Rectal smooth muscle tissue (tissue), 1 donor: ENCODE measurements at regions not wholly inside any gene's neighbourhood (a gene's known extent, or its start where the extent isn't known, plus 50 kb on each side); places are given as distances from the start of the nearest gene placed in this dataset.

Experiments used
- H3K27ac ChIP-seq: one replicate; pipeline ENCODE4 v1.7.0; 2013; ENCODE audit warnings: low read depth, low read length, inconsistent platforms
- H3K27me3 ChIP-seq: one replicate; pipeline ENCODE4 v1.7.0; 2013; ENCODE audit warnings: low read length; ENCODE audit not compliant: control insufficient read depth, insufficient read depth
- H3K36me3 ChIP-seq: one replicate; pipeline ENCODE4 v1.7.0; 2013; ENCODE audit warnings: low read length; ENCODE audit not compliant: control insufficient read depth, insufficient read depth
- H3K4me1 ChIP-seq: one replicate; pipeline ENCODE4 v1.7.0; 2013; ENCODE audit warnings: low read length; ENCODE audit not compliant: control insufficient read depth, insufficient read depth
- H3K4me3 ChIP-seq: one replicate; pipeline ENCODE4 v1.7.0; 2013; ENCODE audit warnings: low read length
- H3K9ac ChIP-seq: one replicate; pipeline ENCODE4 v1.7.0; 2013; ENCODE audit warnings: low read length

DNA sequence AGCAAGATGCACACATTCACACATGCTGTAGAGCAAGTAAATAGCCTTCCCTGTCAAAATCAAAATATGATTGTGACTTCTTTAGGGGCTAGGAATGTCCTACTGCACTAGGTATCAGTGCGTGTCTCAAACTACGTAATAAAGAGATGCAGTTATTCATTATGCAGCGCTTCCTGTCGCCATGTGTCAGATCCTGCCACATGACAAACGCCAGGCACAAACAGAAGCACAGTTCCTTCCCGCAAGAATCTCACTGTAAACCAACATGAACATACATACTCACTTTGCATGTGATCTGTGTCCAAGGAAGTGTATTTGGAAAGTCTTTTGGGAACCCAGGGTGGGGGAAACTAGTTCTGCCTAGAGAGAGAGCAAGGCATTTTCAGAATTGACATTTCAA is 599.9 kb downstream of the RNF144A start:
- no peak overlapping the region for H3K4me3 ChIP-seq
- no peaks in the 10 kb centered on the region for H3K27me3 ChIP-seq
- peaks cover 3% of the 10 kb centered on the region for H3K4me1 ChIP-seq
- H3K9ac ChIP-seq = no peak overlapping the region
- H3K27ac ChIP-seq = no peak overlapping the region
- no peaks in the 10 kb centered on the region for H3K36me3 ChIP-seq

DNA sequence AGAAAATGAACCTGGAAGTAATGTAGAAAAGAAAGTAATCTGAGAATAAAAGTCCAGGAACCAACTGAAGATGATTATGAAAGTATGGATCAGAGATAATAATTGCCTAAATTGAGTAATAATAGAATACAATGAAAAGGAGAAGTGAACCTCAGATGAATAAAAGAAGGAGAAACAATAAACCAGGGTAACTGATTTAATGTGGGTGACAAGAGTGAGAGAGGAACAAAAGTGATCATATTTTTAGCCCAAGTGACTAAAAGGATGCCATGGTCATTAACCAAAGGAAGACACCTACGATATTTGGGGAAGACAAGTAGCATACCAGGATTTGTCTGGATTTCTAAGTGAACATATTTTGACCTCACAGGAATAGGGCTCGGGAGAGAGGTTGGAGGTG is 600.6 kb downstream of the RNF144A start:
- Histone ChIP-seq H3K4me1 (peaks cover 3% of the 10 kb centered on the region), H3K27me3 (no peaks in the 10 kb centered on the region), H3K4me3 (no peak overlapping the region), H3K36me3 (no peaks in the 10 kb centered on the region), H3K9ac (no peak overlapping the region), H3K27ac (no peak overlapping the region)

DNA sequence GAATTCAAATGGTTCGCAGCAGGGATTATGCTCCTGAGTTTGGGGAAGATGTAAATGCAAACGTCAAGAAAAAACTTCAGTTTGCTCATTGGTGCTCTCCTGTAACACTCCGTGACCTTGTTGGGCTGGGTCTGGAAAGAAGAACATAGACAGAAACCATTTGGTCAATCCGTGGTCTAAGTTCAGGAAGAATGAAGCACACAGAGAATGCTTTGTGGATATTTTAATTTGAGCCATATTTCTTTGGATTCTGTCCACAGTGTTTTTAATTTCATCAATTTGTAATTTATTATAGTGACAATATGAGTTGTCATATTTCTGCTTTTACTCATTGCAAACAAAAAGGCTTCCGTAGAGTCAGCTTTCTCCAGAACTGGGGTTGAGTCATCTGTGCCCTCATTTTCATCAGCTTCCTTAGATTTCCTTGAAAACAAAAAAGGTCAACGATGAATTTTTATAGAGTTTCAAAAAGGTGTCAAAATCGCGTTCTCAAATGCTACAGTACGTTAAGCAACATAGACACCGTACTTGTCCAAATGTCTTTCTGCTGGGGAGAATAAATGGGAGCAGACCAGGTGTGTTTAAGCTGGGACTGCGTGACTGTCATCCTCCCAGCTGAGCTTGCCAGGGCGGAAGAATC is 606.4 kb downstream of the RNF144A start:
- Histone ChIP-seq H3K27me3 (no peaks in the 10 kb centered on the region), H3K9ac (no peak overlapping the region), H3K27ac (no peak overlapping the region), H3K36me3 (no peaks in the 10 kb centered on the region), H3K4me1 (no peaks in the 10 kb centered on the region), H3K4me3 (no peak overlapping the region)

DNA sequence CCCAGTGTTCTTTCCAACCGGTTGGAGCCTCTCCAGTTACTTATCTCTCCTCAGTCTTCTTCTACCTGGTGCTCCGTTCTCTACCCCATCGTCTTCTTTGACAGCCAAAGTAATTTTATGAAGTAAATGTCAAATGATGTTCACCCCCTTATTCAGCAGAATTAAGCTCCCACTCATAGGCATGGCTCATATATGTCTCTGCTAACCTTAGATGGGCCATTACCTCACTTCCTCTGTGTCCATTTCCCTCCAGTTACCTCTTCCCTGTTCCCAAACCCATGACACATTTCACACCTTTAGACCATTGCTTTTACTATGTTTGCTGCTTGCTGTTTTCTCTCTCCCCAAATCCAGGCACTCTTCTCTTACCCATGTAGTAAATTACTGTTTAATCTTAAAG is 607.0 kb downstream of the RNF144A start:
- no peak overlapping the region for H3K4me3 ChIP-seq
- no peak overlapping the region for H3K9ac ChIP-seq
- no peak overlapping the region for H3K27ac ChIP-seq
- H3K27me3 ChIP-seq = no peaks in the 10 kb centered on the region
- H3K4me1 ChIP-seq = no peaks in the 10 kb centered on the region
- no peaks in the 10 kb centered on the region for H3K36me3 ChIP-seq

DNA sequence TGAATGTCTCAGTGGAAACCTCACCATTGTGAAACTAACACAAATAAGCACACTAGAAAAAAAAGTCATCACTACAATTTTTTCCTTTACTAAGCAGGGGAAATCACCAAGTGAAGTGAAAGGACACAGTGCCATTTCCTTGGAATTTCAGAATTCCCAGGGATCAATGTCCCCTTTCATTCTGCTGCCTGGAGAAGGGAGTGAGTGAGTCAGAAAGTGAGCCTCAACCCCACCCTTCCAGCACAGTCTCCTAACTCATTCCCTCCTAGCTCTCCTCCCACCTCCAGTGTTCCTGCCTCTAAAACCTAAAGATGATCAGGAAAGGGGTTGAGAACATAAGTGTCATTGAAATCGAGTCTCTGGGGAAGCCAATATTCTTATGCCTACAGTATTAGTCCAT is 608.5 kb downstream of the RNF144A start:
- Histone ChIP-seq H3K4me3 (no peak overlapping the region), H3K27ac (no peak overlapping the region), H3K4me1 (no peaks in the 10 kb centered on the region), H3K36me3 (no peaks in the 10 kb centered on the region), H3K9ac (no peak overlapping the region), H3K27me3 (no peaks in the 10 kb centered on the region)

DNA sequence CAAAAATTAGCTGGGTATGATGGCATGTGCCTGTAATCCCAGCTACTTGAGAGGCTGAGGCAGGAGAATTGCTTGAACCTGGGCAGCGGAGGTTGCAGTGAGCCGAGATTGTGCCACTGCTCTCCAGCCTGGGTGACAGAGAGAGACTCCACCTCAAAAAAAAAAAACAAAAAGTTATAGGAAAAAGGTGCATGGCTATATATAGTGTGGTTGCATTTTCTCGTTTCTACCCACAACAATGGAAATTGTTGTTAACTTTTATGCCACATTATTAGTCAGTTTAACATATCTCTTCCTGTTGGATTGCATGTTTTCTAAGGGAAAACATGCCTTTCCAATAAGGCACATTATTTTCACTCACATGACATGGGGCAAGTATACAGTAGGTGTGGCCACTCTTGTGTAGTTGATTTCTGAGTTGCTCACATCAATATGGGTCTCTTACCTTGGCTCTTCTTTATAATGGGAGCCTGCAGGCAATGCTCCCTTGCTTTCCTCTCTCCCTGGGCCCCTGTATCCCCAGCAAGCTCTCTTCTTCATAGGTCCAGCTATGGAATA is 610.0 kb downstream of the RNF144A start:
- Histone ChIP-seq H3K36me3 (no peaks in the 10 kb centered on the region), H3K4me1 (no peaks in the 10 kb centered on the region), H3K27me3 (no peaks in the 10 kb centered on the region), H3K27ac (no peak overlapping the region), H3K4me3 (no peak overlapping the region), H3K9ac (no peak overlapping the region)

DNA sequence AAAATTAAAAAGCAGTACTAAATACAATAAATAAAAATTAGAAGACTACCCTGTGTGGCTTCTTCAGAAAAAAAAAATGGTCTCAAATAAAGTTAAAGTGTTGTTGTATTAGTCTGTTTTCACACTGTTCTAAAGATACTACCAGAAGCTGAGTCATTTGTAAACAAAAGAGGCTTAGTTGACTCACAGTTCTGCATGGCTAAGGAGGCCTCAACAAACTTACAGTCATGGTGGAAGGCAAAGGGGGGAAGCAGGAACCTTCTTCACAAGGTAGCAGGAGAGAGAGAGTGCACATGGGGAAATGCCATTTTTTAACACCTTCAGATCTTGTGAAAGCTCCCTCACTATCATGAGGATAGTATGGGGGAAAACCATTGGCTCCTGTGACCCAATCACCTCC is 612.8 kb downstream of the RNF144A start:
- Histone ChIP-seq H3K4me1 (no peaks in the 10 kb centered on the region), H3K27ac (no peak overlapping the region), H3K36me3 (no peaks in the 10 kb centered on the region), H3K4me3 (no peak overlapping the region), H3K27me3 (no peaks in the 10 kb centered on the region), H3K9ac (no peak overlapping the region)

DNA sequence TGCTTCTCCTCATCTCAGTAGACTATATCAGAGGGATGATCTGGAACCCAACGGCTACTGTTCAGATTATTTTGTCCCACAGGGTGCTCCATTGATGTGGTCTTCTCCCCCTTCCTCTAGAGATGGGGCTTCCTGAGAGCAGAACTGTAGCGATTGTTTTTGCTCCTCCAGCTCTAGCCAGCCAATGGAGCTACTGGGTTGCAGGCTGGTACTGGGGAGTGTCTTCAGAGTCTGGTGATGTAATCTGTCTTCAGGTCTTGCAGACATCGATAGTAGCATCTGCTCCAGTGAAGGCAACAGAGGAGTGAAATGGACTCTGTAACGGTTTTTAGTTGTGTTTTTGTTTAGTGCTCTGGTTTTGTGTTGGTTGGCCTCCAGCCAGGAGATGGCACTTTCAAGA is 621.9 kb downstream of the RNF144A start:
- H3K4me3 ChIP-seq = no peak overlapping the region
- no peaks in the 10 kb centered on the region for H3K4me1 ChIP-seq
- no peaks in the 10 kb centered on the region for H3K27me3 ChIP-seq
- H3K36me3 ChIP-seq = no peaks in the 10 kb centered on the region
- no peak overlapping the region for H3K9ac ChIP-seq
- H3K27ac ChIP-seq = no peak overlapping the region

DNA sequence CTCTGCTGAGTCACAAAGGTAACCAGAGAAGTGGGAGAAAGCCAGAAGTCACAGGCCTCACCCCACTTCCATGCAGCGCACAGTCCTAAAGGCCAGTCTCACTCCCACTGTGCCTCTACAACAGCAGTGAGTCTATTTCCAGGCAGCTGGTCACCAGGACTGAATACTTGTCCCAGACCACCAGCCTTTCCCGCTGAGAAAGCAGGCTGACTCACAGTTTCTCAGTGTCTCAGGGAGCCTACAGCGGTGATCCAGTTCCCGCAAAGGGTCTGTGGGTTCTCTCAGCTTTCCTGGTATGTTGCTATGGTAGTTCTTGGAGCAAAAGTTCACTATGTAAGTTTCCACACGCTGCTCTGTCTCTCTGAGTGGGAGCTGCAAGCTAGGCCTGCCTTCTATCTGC is 622.5 kb downstream of the RNF144A start:
- no peaks in the 10 kb centered on the region for H3K4me1 ChIP-seq
- H3K4me3 ChIP-seq = no peak overlapping the region
- no peaks in the 10 kb centered on the region for H3K36me3 ChIP-seq
- H3K9ac ChIP-seq = no peak overlapping the region
- no peaks in the 10 kb centered on the region for H3K27me3 ChIP-seq
- H3K27ac ChIP-seq = no peak overlapping the region

DNA sequence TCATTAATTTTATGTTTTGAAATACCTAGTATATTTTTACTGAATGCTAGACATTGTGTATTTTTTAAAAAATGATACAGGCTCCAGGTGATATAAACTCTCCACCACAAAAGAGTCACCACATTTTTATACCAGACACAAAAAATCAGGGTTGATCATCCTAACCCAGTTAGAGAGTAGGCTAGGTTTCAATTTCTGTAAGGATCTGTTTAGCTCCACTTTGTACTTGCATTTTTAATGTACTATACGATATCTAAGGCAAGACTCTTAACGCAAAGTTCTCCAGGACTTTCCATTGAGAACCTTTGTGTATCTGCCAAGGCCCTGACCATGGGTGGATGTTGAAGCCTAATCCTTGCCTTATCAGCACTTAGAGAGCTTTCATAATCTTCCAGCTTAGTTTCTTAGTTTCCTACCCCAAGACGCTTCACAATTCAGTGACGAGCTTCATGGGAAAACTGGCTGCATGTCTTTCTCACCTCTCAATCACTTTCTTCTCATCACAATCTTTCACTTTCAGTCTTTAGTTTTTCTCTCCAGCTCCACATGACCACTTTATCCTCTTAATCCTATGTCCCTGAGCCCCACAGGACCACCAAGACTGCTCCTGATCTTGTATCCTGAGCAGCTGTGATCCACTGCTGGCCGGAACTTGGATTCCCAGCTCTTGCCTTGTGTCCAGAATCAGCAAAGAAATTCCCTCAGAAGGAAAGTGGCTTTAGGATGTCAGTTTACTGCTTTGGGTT is 635.8 kb downstream of the RNF144A start:
- H3K27ac ChIP-seq = no peak overlapping the region
- H3K4me3 ChIP-seq = no peak overlapping the region
- H3K36me3 ChIP-seq = no peaks in the 10 kb centered on the region
- H3K9ac ChIP-seq = no peak overlapping the region
- no peaks in the 10 kb centered on the region for H3K4me1 ChIP-seq
- H3K27me3 ChIP-seq = no peaks in the 10 kb centered on the region

DNA sequence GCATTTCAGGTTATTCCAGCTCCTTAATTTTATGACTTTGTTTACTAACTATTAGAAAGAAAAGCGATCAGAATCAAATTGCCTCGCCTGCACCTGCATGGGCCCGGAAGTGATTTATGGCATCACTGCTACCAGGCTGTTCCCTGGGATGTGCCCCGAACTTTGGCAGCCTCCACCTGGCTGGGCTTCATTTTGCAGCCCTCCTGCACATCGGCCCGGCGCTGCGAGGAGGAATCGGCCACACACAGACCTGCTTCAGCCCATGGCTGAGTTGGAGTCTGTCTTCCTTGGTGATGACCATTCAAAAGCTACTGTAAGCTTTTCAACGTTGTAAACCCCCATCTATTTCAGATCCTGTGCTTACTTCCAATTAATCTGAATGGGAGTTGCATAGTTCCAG is 638.0 kb downstream of the RNF144A start:
- Histone ChIP-seq H3K36me3 (no peaks in the 10 kb centered on the region), H3K27ac (no peak overlapping the region), H3K9ac (no peak overlapping the region), H3K27me3 (no peaks in the 10 kb centered on the region), H3K4me1 (no peaks in the 10 kb centered on the region), H3K4me3 (no peak overlapping the region)

DNA sequence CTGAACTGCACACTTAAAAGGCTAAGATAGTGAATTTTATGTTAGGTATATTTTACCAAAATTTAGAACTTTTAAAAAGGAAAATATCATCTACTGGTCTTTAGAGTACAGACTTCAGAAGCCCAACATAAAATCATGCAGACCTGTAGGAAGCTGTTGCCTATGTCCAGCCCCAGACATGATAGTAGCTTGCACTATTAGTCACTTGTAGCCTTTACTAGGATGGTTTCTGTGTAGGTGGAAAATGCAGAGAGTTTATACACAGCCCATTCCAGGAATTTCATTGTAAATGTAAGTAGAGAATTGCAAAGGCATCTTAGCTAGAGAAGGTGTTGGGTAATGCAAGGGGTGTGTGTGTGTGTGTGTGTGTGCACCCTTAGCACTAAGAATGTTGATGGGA is 640.2 kb downstream of the RNF144A start:
- H3K4me1 ChIP-seq = no peaks in the 10 kb centered on the region
- no peak overlapping the region for H3K9ac ChIP-seq
- no peak overlapping the region for H3K4me3 ChIP-seq
- H3K27me3 ChIP-seq = no peaks in the 10 kb centered on the region
- H3K36me3 ChIP-seq = no peaks in the 10 kb centered on the region
- no peak overlapping the region for H3K27ac ChIP-seq

DNA sequence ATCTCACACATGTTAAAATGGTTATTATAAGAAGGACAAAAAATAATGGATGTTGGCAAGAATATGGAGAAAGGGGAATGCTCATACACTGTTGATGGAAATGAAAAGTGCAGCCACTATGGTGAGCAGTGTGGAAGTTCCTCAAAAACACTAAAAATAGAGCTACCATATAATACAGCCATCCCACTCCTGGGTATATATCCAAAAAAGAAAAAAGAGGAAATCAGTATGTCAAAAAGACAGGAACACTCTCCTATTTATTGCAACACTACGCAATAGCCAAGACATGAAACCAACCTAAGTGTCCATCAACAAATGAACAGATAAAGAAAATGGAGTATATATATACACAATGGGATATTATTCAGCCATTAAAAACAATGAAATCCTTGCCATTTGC is 642.6 kb downstream of the RNF144A start:
- Histone ChIP-seq H3K36me3 (no peaks in the 10 kb centered on the region), H3K27me3 (no peaks in the 10 kb centered on the region), H3K4me3 (no peak overlapping the region), H3K4me1 (no peaks in the 10 kb centered on the region), H3K27ac (no peak overlapping the region), H3K9ac (no peak overlapping the region)
